ENCODE measurements at regions not wholly inside any gene's neighbourhood (a gene's known extent, or its start where the extent isn't known, plus 50 kb on each side); places are given as distances from the start of the nearest gene placed in this dataset.

DNA sequence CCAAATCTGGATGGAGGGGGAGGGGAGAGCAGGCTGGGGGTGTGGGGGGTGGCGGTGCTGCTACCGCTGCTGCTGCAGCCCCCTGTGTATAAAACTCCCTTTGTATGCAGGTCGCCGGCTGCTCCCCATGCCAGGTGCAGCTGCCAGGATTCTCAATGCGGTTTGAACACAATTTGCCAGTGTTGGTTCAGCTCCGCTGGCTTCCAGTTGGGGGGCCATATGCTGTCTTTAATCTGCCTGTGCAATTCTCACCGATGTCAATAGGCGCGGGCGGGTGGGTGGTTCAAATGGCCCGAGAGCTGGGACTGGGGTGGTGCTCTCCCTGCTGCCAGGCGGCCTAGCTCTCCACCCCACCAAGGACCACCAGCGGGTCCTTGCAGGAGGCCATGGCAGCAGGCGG lies 257.6 kb downstream of the BCOR start:
- ChIA-PET CTCF (no interaction called here), POLR2A (no interaction called here)
- TF ChIP-seq, protein P1, sequence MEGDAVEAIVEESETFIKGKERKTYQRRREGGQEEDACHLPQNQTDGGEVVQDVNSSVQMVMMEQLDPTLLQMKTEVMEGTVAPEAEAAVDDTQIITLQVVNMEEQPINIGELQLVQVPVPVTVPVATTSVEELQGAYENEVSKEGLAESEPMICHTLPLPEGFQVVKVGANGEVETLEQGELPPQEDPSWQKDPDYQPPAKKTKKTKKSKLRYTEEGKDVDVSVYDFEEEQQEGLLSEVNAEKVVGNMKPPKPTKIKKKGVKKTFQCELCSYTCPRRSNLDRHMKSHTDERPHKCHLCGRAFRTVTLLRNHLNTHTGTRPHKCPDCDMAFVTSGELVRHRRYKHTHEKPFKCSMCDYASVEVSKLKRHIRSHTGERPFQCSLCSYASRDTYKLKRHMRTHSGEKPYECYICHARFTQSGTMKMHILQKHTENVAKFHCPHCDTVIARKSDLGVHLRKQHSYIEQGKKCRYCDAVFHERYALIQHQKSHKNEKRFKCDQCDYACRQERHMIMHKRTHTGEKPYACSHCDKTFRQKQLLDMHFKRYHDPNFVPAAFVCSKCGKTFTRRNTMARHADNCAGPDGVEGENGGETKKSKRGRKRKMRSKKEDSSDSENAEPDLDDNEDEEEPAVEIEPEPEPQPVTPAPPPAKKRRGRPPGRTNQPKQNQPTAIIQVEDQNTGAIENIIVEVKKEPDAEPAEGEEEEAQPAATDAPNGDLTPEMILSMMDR (IDR thresholded peaks at IDR 0.05; ENCODE audit: insufficient read depth in 1 of 2, low read depth in 1 of 2, low read length in 1 of 2, severe bottlenecking in 1 of 2, unreplicated experiment in 1 of 2), result no peak
- no peak overlapping the region for H3K4me3 ChIP-seq (ENCODE audit: low read depth, low read length)
- no peaks in the 10 kb centered on the region for H3K9me3 ChIP-seq
- Mint-ChIP-seq H3K9me3 (ENCODE audit: unreplicated experiment) (no peaks in the 10 kb centered on the region), H3K4me1 (ENCODE audit: low read depth, unreplicated experiment) (no peaks in the 10 kb centered on the region), H3K36me3 (ENCODE audit: insufficient read depth, unreplicated experiment) (no peaks in the 10 kb centered on the region), H3K27ac (ENCODE audit: unreplicated experiment) (no peak overlapping the region), H3K27me3 (ENCODE audit: insufficient read depth, unreplicated experiment) (no peaks in the 10 kb centered on the region), H3K4me3 (ENCODE audit: unreplicated experiment) (no peak overlapping the region)
- no peaks in the 10 kb centered on the region for H3K27me3 ChIP-seq (replicated peaks; ENCODE audit: control insufficient read depth, insufficient read depth, low read length)
- no TSS peak for BruUV-seq (replicated peaks)
- no peaks in the 10 kb centered on the region for H3K4me1 ChIP-seq
- no peak for DNase-seq
- intact Hi-C loops (cut with micrococcal nuclease; ENCODE audit: unreplicated experiment), result no loop called here
- H3K36me3 ChIP-seq (ENCODE audit: control insufficient read depth, insufficient read depth, low read length), result no peaks in the 10 kb centered on the region

DNA sequence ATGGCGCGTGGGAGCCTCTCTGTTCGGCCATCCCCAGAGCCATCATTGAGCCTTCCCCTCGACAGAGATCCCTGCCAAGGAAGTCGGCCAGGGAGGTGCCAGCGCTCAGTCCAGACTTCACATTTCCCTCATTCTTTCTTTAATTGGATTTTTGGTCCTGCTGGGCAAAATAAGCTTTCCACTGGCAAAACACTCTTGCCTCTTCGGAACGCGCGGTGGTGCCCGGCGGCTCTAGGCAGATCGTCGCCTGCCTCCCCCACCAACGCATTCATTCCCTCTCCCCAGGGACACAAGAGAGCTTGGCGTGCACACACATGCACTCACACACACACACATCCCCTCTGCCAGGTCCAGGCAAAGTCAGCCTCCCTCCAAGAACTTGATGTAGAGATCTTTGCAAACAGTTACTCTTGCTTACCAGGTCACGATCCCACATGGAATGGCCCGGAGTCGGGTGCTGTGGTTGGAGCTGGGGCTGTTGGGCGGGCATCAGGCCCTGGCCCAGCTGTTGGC lies 257.1 kb downstream of the BCOR start:
- Histone ChIP-seq H3K36me3 (ENCODE audit: control insufficient read depth, insufficient read depth, low read length) (no peaks in the 10 kb centered on the region), H3K9me3 (no peaks in the 10 kb centered on the region), H3K4me1 (no peaks in the 10 kb centered on the region), H3K4me3 (ENCODE audit: low read depth, low read length) (no peak overlapping the region), H3K27me3 (replicated peaks; ENCODE audit: control insufficient read depth, insufficient read depth, low read length) (no peaks in the 10 kb centered on the region)
- no peak overlapping the region for H3K27ac Mint-ChIP-seq (ENCODE audit: unreplicated experiment)
- BruUV-seq (replicated peaks), result no TSS peak
- H3K4me3 Mint-ChIP-seq (ENCODE audit: unreplicated experiment), result no peak overlapping the region
- DNase-seq, result no peak
- ChIA-PET POLR2A (no interaction called here), CTCF (no interaction called here)
- TF ChIP-seq, protein P1 (IDR thresholded peaks at IDR 0.05; ENCODE audit: insufficient read depth in 1 of 2, low read depth in 1 of 2, low read length in 1 of 2, severe bottlenecking in 1 of 2, unreplicated experiment in 1 of 2), result no peak
- no peaks in the 10 kb centered on the region for H3K27me3 Mint-ChIP-seq (ENCODE audit: insufficient read depth, unreplicated experiment)
- intact Hi-C loops (cut with micrococcal nuclease; ENCODE audit: unreplicated experiment), result no loop called here
- no peaks in the 10 kb centered on the region for H3K9me3 Mint-ChIP-seq (ENCODE audit: unreplicated experiment)
- no peaks in the 10 kb centered on the region for H3K36me3 Mint-ChIP-seq (ENCODE audit: insufficient read depth, unreplicated experiment)
- no peaks in the 10 kb centered on the region for H3K4me1 Mint-ChIP-seq (ENCODE audit: low read depth, unreplicated experiment)

DNA sequence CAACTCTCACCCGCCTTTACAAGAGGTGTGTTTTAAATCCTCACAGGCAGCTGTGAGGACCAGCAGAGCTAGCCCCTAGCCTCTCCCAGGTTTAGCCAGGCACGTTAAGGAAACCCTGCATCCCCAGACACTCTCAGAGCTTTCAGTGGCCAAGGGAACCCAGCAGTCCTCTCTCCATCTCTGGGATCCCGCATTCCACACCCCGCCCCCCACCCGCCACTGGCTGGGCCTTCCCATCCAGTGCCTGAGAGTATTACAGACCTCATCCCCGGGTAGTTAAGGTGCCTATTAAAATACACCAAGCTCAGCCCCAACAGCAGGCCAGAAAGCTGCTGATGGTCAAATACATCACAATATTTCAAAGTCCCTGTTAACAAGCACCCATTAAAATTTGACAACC lies 256.2 kb downstream of the BCOR start:
- no peaks in the 10 kb centered on the region for H3K4me1 ChIP-seq
- TF ChIP-seq, protein P1 (IDR thresholded peaks at IDR 0.05; ENCODE audit: insufficient read depth in 1 of 2, low read depth in 1 of 2, low read length in 1 of 2, severe bottlenecking in 1 of 2, unreplicated experiment in 1 of 2), result no peak
- no peaks in the 10 kb centered on the region for H3K4me1 Mint-ChIP-seq (ENCODE audit: low read depth, unreplicated experiment)
- no peaks in the 10 kb centered on the region for H3K27me3 Mint-ChIP-seq (ENCODE audit: insufficient read depth, unreplicated experiment)
- no peak overlapping the region for H3K4me3 ChIP-seq (ENCODE audit: low read depth, low read length)
- BruUV-seq (replicated peaks), result no TSS peak
- no peak overlapping the region for H3K4me3 Mint-ChIP-seq (ENCODE audit: unreplicated experiment)
- intact Hi-C loops (cut with micrococcal nuclease; ENCODE audit: unreplicated experiment), result no loop called here
- no peaks in the 10 kb centered on the region for H3K36me3 ChIP-seq (ENCODE audit: control insufficient read depth, insufficient read depth, low read length)
- POLR2A ChIA-PET, result no interaction called here
- H3K27me3 ChIP-seq (replicated peaks; ENCODE audit: control insufficient read depth, insufficient read depth, low read length), result no peaks in the 10 kb centered on the region
- H3K27ac Mint-ChIP-seq (ENCODE audit: unreplicated experiment), result no peak overlapping the region
- CTCF ChIA-PET, result no interaction called here
- H3K36me3 Mint-ChIP-seq (ENCODE audit: insufficient read depth, unreplicated experiment), result no peaks in the 10 kb centered on the region
- no peaks in the 10 kb centered on the region for H3K9me3 Mint-ChIP-seq (ENCODE audit: unreplicated experiment)
- H3K9me3 ChIP-seq, result no peaks in the 10 kb centered on the region
- DNase-seq, result no peak

All from Caco-2 (cell line).